ENCODE measurements at regions not wholly inside any gene's neighbourhood (a gene's known extent, or its start where the extent isn't known, plus 50 kb on each side); places are given as distances from the start of the nearest gene placed in this dataset.
A peak's percentile ranks its signal among the peaks of the same experiment; 100 is the strongest.

GRCh38 chr2:238726670-238727584 is 121.0 kb upstream of the TWIST2 start:
- peaks cover 50% of the 10 kb centered on the region for H3K4me1 ChIP-seq
- intact Hi-C loops (cut with DNase I), result loop anchor here (2.0 kb wide), 1 partner anchor 212 kb away; no protein-coding TSS in a partner anchor
- DNase-seq (ENCODE audit: extremely low spot score in 2 of 2), result peak; percentile 61 to 82
- no peaks in the 10 kb centered on the region for H3K9me3 ChIP-seq
- H3K36me3 ChIP-seq, result no peaks in the 10 kb centered on the region
- TF ChIP-seq POLR2AphosphoS5 (IDR thresholded peaks at IDR 0.05; ENCODE audit: insufficient read depth in 1 of 2, low read depth in 1 of 2) (no peak), POLR2A (IDR thresholded peaks at IDR 0.05) (no peak), CTCF (IDR thresholded peaks at IDR 0.05) (no peak)
- peak overlapping the region; percentile 90 for H3K27ac ChIP-seq
- no peak overlapping the region for H3K4me3 ChIP-seq
- no peaks in the 10 kb centered on the region for H3K27me3 ChIP-seq

- H3K27ac ChIP-seq, result peak overlapping the region; percentile 90
- H3K4me1 ChIP-seq, result peaks cover 50% of the 10 kb centered on the region
- peak; percentile 74 to 92 for DNase-seq (ENCODE audit: extremely low spot score in 2 of 2)
- peak overlapping the region in 1 of 2 donors; percentile 2 for H3K4me3 ChIP-seq
- no peaks in the 10 kb centered on the region for H3K36me3 ChIP-seq
- intact Hi-C loops (cut with DNase I), result loop anchor here (2.0 kb wide), 1 partner anchor 211 kb away; no protein-coding TSS in a partner anchor
- H3K9me3 ChIP-seq, result no peaks in the 10 kb centered on the region
- no peaks in the 10 kb centered on the region for H3K27me3 ChIP-seq
- TF ChIP-seq CTCF (IDR thresholded peaks at IDR 0.05), result no peak
- TF ChIP-seq POLR2A (IDR thresholded peaks at IDR 0.05), result no peak
- peak; percentile 44 to 78 for TF ChIP-seq POLR2AphosphoS5 (IDR thresholded peaks at IDR 0.05; ENCODE audit: insufficient read depth in 1 of 2, low read depth in 1 of 2)
These were observed 120.1 kb upstream of the TWIST2 start for GRCh38 chr2:238727585-238728329.

GRCh38 chr2:238728330-238729260 is 119.3 kb upstream of the TWIST2 start:
- DNase-seq (ENCODE audit: extremely low spot score in 2 of 2), result peak; percentile 82 to 94
- Histone ChIP-seq H3K36me3 (no peaks in the 10 kb centered on the region), H3K27me3 (no peaks in the 10 kb centered on the region), H3K27ac (peak overlapping the region; percentile 90), H3K4me3 (peak overlapping the region in 1 of 2 donors; percentile 2), H3K4me1 (peaks cover 50% of the 10 kb centered on the region), H3K9me3 (no peaks in the 10 kb centered on the region)
- no peak for TF ChIP-seq CTCF (IDR thresholded peaks at IDR 0.05)
- TF ChIP-seq POLR2A (IDR thresholded peaks at IDR 0.05), result no peak
- TF ChIP-seq POLR2AphosphoS5 (IDR thresholded peaks at IDR 0.05; ENCODE audit: insufficient read depth in 1 of 2, low read depth in 1 of 2), result peak; percentile 27 to 77
- intact Hi-C loops (cut with DNase I), result no loop called here

- Histone ChIP-seq H3K27me3 (no peaks in the 10 kb centered on the region), H3K4me1 (peaks cover 45% of the 10 kb centered on the region), H3K9me3 (no peaks in the 10 kb centered on the region), H3K4me3 (no peak overlapping the region), H3K36me3 (no peaks in the 10 kb centered on the region), H3K27ac (peak overlapping the region; percentile 90)
- no peak for DNase-seq (ENCODE audit: extremely low spot score in 2 of 2)
- no peak for TF ChIP-seq POLR2AphosphoS5 (IDR thresholded peaks at IDR 0.05; ENCODE audit: insufficient read depth in 1 of 2, low read depth in 1 of 2)
- intact Hi-C loops (cut with DNase I), result no loop called here
These were observed 118.5 kb upstream of the TWIST2 start for GRCh38 chr2:238729261-238729935.

Data from vagina (tissue), 2 donors.